Cerebellar cortex (tissue), 1 donor: ENCODE measurements at regions not wholly inside any gene's neighbourhood (a gene's known extent, or its start where the extent isn't known, plus 50 kb on each side); places are given as distances from the start of the nearest gene placed in this dataset.

ENCODE experiments used
- DNase-seq: peaks from one replicate; pipeline ENCODE4 v3.0.0-alpha.2; 2015; ENCODE audit warnings: low spot score

DNA sequence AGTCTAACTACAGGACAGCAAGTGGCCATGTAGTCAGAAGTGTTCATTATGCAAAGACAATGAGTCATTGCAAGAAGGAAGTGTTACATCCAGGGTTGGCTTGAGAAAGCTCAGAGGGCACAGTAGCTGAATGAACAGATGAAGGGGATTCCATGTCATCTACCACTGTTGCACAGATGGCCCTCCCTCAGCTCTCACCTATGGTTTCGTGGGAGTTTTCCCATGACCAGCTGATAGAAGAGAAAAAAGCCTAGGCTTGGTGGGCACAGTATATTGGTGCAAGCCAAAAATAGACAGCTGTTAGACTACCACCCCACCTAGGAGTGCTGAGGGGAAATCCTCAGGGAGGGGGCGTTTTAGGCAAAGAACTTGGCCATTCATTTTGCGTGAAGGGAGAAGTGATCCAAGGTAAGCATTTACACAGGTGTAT lies 217.0 kb downstream of the DMRT2 start:
- DNase-seq, result no peak

DNA sequence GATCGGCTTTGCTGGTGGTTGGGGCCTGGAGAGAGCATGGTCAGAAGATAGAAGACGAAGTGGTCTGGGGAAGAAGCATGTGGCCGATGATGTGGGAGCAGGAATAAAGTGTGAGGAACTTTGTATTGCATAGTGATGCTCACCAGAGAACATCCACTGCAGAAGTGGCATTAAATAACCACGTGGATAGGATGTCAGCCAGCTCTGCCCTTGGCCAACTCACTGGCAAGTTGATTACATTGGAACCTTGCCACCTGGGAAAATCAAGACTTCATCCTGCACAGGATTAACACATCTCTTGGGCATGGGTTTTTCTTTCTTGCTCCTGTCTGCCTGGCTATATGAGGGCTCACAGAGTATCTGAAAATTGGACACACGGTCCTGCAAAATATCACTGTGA lies 217.4 kb downstream of the DMRT2 start:
- DNase-seq, result no peak

DNA sequence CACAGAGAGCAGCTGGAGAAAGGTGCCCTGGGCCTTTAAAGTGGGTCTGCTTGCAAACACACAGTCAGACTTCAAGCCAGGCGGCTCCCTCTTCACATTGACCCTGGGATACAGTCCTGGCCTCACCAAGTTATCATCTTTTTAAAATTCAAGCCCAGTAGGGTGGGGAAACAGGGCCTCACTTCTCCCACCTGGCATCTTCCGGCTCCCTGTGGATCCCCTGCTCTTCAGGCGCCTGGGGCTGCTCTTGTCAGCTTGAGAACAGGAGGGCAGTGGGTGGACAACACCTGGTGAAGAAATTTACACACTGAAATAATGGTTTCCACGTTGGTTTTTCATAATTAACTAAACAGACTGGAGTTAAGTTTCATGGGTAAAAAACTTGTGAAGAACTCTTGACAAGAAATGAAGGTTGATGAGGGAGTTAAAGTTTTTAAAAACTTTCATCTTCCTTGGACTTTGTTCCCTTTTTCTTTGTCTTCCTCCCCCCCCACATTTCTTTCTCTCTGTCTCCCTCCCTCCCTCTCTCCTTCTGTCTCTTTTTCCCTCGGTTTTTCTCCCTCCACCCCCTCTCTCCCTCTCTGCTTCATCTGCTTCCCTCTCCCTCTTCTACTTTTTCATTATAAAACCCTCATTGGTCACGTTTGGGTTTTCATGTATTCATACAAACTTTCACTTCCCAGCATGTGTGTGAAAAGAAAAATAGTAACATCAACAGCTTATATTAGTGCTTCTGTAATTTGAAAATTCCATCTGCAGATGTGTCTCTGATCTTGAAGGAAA lies 219.6 kb downstream of the DMRT2 start:
- no peak for DNase-seq

DNA sequence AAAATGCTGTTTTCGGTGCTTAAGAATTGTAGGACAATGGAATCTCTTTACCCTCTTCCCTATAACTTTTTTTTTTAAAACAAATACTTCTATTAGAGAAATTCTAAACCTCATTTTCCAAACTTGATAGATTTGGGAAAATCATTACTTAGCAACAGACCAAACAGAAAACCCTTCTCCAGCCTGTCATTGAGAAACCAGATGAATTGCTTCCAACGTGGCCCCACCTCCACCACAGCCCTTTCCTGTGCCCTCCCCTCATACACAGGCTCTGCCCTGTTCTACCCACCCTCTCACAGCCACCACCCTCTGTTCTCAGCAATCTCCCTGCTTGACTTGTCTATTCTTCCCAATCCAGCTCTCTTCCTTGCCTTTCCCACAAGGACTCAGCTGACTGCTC lies 221.2 kb downstream of the DMRT2 start:
- DNase-seq, result no peak

DNA sequence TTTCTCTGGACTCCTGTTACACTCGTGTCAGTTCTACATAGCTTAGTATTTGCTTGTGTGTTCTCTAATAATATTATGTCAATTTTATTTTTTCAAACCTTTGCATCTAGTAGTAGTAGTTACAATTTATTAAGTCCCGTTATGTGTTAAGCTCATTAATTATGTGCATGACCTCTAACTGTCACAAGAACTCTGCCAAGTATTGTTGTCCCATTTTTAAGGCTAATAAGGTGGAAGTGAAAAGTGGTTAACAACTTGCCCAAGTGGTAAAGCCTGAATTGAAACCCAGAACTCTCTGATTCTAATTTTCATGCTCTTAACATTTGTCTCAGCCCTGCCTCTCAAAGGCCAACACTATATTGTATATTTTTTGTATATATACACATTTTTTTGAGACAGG lies 221.6 kb downstream of the DMRT2 start:
- no peak for DNase-seq

DNA sequence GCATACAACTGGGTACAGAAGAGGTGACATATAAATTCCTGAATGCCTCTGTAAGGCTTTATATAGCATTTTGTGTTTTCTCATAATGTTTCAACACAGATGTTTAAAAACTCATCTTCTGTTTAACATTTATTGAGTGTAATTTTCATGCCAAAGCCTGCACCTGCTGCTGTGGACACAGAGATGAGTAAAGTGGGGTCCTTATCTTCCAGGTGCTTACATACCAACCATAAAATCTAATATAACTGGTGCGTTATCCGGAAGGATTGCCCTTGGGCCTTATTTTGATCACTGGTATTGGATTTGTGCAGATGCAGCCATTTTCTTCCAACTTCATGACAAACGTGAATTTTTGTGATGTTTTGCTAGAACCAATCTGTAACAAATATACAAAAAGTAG lies 222.3 kb downstream of the DMRT2 start:
- DNase-seq, result no peak

DNA sequence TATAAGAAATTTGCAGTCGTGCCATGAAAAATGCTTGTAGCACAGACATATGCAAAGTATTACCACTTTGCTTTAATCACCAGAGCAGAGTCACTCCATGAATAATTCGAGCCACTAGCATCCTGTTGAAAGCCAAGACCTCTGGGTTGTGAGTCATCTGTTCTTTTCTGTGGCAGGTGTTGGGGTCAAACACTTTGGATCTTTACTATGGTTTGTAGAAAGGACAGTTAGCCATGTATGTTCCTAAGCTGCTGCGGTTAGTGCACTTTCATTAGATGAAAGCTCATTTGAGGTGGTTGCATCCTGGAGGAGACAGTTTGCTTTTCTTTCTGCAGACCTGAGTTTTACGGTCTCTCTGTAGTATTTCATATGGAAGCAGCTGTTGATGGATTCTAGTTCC lies 223.7 kb downstream of the DMRT2 start:
- no peak for DNase-seq

DNA sequence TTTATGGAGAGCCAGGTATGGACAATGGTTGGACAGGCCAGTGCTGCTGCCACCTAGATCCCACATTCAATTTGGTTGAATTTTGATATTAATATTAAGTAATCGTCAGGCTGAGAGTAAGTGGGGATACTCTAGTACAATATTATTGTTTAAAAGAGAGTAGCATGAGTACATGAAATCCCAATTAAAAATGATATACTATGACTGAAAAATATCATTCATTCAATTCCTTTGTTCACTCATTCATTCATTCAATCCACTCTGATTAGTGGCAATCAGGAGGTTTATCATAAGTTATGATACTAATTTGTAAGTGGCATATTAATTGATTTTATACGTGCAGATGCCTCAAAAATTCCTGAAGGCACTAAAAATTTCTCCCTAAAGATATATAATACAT lies 224.2 kb downstream of the DMRT2 start:
- no peak for DNase-seq

DNA sequence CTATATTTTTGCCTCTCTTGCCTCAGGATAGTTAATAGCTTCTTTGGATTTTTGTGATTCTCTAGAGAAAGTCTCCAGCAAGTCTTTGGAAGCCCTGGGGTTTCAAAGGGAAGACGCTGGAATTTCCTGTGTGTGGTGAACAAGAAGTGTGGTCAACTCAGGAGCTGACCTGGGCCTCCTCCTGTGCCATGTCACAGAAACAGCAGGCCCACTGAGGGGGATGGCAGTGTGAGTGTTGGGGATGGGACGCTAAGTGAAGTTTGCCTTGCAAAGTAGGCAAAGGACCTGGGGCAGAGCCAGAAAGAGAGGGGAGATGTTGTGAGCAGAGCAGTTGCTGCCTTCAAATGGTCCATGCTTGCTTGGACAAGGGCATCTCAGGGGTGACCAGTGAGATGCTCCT lies 226.3 kb downstream of the DMRT2 start:
- no peak for DNase-seq

DNA sequence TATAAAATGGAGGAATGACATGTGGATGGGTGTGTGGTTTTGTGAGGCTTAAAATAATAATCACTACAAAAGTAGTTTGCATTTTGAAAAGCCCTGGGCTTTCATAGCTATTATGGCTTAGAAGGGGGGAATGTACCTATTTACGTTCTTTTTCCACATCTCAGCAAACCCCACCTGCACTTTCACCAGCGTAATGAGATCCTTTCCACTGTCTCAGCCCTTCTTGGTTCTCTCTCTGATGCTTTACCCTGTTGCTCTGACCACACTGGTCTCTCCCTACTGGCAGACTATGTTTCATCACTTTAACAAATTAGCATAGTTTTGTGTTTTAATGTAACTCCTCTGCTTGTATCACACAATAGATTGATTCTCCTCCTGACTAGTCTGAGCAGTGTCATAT lies 234.6 kb downstream of the DMRT2 start:
- no peak for DNase-seq

DNA sequence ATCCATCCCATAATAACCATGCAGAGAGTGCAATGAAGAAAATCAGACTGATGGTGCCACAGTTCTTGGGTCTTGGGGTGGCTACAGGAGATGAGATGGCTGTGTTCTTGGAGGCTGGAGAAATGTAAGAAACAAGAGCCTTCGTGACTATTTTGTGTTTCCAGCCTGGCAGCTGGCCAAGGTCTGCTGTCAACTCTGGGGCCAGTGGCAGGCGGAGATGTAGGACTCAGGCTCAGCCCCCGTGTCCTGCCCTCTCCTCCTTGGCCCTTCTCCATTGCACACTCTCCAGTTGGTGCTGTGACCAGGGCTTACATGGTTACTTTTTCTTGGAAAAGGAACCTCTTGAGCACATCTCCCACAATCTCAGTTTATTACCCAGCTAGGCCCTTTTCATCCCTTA lies 235.4 kb downstream of the DMRT2 start:
- DNase-seq, result no peak

DNA sequence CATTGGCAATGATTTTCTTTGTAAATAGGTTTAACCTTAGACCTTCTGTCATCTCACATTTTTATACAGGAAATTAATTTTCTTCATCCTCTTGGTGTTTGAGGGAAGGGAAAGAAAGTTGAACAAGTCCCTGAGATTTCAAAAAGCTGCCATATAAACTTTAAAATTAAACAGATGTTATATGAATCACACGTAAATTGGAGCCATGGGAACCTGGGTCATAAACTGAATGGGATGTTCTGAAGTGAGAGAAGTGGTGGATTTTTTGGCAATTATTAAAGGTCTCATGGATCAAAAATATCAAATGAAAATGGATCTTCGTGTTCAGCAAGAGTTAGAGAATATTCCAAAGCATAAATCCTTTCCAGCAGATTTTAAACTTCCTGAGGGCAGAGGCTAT lies 242.2 kb downstream of the DMRT2 start:
- no peak for DNase-seq

DNA sequence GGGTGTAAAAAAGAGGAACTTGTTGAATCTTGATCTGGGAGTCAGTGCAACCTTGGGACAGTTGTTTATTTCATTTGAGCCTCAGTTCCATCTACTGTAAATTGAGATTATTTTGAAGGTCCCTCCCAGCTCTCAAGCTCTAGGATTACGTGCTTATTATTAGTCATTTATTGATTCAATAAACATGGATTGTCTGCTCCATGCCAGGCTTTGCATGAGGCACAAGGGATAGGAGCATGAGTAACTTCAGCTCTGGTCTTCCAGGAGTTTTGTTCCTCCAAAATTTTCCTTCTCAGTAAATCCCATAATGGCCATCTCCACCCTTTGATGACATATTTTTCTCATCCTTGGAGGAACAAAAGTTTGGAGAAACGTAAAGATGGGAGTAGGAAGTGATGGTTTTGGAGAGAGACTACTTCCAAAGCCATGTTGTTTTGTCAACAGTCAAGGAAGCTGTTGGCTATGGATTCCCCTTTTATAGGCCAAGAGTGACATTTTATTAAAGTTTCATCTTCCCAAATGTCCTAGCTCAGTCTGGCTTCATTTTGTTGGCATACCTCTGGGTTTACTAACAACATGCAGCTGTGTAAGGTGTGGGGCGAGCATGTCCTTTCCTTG lies 244.6 kb downstream of the DMRT2 start:
- no peak for DNase-seq

DNA sequence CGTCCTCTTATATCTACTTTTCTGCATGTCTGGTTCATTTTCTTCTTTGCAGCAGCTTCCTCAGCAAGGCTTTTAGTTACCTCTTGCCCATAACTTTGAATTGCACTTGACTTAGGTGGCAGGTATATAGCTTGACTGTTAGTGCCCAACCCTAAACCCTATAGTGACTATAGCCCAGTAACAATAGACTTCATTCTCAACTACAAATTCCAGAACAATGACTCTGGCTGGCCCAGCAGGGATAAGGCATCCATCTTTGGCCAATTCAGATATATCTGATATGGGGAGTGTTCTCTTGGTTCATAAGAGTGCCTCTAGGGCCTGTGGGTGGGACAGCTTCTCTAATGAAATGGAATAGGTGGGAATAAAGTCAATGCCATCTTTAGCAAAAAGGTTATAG lies 246.2 kb downstream of the DMRT2 start:
- DNase-seq, result no peak

DNA sequence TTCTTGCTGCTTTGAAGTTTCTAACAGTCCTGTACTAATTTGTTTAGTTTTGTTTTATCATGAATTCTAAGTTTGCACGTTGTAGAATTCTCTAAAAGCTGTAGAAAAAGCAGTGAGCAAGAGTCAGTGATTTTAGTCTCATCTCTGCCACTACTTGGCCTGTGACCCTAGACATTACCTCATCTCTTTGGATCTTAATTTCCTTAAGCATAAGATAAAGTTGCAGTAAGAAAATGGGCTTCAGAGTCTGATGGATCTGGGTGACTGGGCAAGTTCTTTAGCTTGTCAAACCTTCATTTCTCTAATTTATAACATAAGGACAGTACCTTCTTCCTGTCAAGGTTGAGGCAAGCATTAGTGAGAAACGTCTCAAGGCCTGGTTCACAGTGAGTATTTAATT lies 247.9 kb downstream of the DMRT2 start:
- DNase-seq, result no peak

DNA sequence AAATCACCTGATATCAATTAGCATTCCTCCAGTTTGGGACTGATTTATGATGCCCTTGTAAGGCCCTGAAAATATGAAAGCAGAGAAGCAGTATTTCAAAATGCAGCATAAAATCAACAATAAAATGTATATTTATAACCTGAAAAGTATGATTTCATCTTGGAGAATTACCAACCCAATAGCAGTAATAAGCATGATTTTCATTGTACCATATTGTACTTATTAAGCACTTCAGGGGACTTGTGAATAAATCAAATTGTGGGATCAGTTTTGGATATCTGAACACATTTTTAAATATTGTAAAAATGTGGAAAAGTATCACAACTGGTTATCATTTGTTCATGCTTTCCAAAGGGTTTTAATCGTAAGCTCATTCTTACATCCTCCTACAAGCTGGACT lies 250.8 kb downstream of the DMRT2 start:
- DNase-seq, result no peak

DNA sequence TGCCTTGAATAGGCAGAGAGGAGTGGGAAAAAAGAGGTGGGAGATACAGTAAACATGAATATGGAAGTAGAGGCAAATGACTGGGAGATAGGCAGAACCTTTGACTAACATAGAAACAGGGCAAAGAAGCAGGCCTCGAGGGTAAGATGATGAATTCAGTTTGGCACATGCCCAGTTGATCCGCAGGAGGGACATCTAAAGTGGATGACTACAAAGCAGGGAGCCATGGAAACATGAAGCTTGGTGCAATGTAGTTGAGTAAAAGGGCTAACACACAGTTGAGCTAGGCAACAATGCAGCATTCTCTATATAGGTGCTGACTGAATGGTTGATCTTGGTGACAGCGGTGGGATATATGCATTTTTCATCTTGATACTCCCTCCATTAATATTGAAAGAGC lies 253.8 kb downstream of the DMRT2 start:
- DNase-seq, result no peak

DNA sequence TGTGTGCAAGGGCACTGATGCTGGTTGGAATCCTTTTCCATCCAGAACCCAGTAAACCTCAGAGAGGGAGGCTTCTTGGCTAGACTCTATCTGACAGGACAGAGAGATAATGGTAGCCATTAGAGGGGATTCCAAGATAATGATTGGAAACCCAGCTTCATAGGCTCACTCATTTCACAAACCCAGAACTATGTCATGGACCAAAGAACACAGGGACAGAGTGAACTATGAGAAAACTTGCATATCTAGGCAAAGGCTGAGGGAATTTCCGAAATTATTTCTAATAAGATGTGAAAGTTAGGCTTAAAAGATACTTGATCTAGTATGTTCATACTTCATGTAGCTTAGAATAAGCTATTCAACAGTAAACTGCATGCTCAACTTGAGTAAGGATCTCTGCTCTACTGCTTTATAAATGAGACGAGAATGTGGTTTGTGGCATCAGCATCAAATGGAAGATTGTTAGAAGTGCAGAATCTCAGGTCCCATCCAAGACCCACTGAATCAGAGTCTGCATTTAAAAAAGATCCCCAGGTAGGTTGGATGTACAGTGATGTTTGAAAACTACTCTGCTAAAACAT lies 261.4 kb downstream of the DMRT2 start:
- no peak for DNase-seq

DNA sequence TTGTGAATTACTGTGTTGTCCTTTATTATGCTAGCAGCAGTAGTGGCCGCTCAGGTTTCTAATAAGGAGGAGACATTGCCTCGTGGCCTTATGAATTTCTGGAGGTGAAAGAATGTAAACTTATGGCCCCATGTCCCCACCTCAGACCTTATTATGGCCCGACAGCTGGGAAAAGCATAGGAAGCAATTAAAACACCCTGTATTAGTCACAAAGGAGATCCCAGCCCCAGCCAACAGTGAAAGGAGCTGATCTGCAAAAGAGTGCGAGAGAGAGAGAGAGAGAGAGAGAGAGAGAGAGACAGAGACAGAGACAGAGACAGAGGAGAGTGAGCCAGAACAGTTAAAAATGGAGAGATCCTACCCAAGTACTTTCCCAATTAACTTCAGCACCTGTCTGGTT lies 269.3 kb downstream of the DMRT2 start:
- DNase-seq, result no peak

DNA sequence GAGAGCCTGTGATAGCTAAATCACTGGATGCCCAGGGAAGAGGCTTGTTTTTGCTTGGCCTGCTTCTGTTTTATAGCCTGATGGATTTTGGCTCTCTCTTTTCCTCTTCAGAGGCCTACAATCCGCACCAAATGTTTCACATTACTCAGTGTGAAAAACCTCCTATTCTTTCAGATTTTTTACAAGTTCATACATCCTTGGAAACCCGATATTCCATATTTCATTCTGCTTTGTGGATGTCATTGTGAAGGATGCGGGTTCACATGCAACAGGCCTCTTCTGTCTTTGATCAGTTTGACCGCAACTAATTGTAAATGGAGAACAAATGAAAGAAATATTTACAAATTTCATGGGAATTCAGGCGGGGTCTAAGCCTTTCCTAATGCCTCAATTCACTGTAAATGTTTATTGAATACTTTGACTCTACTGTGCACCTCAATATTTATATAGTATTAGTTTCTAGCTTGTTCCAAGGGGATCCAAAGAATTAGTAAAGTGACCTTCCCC lies 269.9 kb downstream of the DMRT2 start:
- DNase-seq, result no peak

DNA sequence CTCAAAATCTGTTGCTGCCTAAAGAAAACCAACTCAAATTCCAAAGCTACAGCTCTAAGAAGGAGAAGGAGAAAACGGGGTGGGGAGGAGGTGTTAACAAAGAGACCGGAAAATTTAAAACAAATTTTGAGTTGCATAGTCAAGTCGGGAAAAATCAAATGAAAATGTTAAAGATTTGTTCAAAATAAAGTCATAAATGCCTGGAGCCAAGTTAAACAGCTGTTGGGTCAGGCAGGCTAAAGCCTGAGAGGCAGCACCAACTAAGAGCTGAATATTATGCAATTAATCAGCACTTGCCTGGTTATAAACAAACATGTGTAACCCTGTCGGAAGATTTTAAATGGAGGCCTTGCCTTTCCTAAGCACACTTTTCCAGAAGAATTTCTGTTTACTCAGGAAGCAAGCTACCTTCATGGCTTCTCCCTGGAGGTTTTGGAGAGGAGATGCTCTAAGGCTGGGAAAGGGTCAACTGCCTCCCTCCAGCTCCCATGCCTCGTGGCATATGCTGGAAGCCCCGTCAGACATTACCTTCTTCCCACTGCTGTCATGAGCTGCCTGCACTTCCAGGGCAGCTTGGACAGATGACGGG lies 270.5 kb downstream of the DMRT2 start:
- DNase-seq, result no peak

DNA sequence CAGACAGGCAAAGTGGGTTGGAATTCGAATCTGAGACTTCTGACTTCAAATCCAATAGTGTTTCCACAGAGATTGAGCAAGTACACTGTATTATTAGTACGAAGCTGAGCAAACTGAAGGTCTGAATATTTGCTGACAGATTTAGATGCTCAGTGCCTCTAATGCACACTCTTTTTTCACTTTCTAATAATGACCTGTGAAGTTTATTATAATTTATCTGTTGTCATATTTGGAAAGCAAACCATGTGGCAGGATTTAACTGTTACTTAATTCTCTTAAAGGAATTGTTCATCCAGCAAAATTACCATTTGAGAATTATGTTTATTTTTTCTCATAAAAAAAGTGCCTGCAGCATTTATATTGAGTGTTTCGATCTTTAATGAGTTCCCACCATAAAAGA lies 277.3 kb downstream of the DMRT2 start:
- DNase-seq, result no peak

DNA sequence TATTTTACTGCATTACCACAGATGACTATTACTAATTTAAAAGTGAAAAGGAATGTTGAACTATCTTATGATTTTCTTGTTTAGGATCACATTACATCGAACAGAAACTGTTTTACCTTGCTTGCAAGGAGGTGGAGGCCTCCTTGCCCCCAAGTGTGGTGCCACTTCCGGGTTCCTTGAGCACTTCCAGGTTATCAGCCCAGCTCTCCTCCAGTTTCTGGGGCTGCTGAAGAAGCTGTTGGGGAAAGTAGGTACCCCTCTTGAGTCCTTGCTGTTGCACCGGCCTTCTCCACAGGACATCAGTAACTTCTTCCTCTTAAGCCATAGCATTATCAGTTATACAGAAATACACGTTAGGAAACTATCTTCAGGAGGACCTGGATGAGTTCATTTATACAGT lies 278.2 kb downstream of the DMRT2 start:
- no peak for DNase-seq
